Left lung (tissue), 4 donors: ENCODE measurements at regions not wholly inside any gene's neighbourhood (a gene's known extent, or its start where the extent isn't known, plus 50 kb on each side); places are given as distances from the start of the nearest gene placed in this dataset.
"Not testable (repeated sequence)": the region's sequence is repeated elsewhere in the genome, so short reads cannot be mapped to it uniquely, and the experiment has no call there.

ENCODE experiments used
- ATAC-seq: fragments of 200-7000 bp; cut with Tn5 transposase; one replicate; pipeline ENCODE4 v1.9.1; 2020; ENCODE audit warnings: moderate library complexity
- DNase-seq, 4 donors: peaks; one replicate each; pipeline ENCODE4 v3.0.0-alpha.2; 2013 to 2020
- H3K27ac ChIP-seq, 2 donors: fragments of 200-600 bp; sonication (generic) in 1 of 2; one replicate each; pipeline versions ENCODE4 v1.5.0 to v1.8.0; 2020 to 2021
- H3K27me3 ChIP-seq, 2 donors: fragments of 200-600 bp; sonication (generic) in 1 of 2; one replicate each; pipeline versions ENCODE4 v1.5.0 to v1.8.0; 2020 to 2021
- H3K36me3 ChIP-seq, 2 donors: fragments of 200-600 bp; sonication (generic) in 1 of 2; one replicate each; pipeline versions ENCODE4 v1.5.0 to v1.8.0; 2020 to 2021
- H3K4me1 ChIP-seq, 2 donors: fragments of 200-600 bp; one replicate each; pipeline ENCODE4 v1.8.0; 2021
- H3K4me3 ChIP-seq, 2 donors: fragments of 200-600 bp; sonication (generic) in 1 of 2; one replicate each; pipeline versions ENCODE4 v1.5.0 to v1.8.0; 2020 to 2021; ENCODE audit warnings: mild to moderate bottlenecking in 1 of 2
- H3K9me3 ChIP-seq, 2 donors: fragments of 200-600 bp; sonication (generic) in 1 of 2; one replicate each; pipeline versions ENCODE4 v1.5.0 to v1.8.0; 2020 to 2021
- CTCF ChIP-seq, 2 donors: fragments of 200-600 bp; sonication (generic) in 1 of 2; IDR thresholded peaks; one replicate each; pipeline versions ENCODE4 v1.5.0 to v1.8.0; 2021; ENCODE audit warnings: antibody characterized with exemption in 2 of 2
- intact Hi-C, 2 donors: fragments of 100-400 bp; cut with DNase I; formaldehyde crosslinking; loops; one replicate each; pipeline versions ENCODE4 v1.11.2 to v1.14.2; 2022
- donor health status: DM: no; HTN: yes; CAD: no.
- donor health status: DM: no; HTN: no; CAD: no.

- no peak overlapping the region for H3K4me3 ChIP-seq
- DNase-seq (no peak), ATAC-seq (peak; percentile 24)
- H3K27me3 ChIP-seq = no peaks in the 10 kb centered on the region
- intact Hi-C loops = no loop called here
- TF ChIP-seq CTCF (IDR thresholded peaks at IDR 0.05) = no peak
- H3K4me1 ChIP-seq = no peaks in the 10 kb centered on the region
- H3K36me3 ChIP-seq = no peaks in the 10 kb centered on the region
- no peak overlapping the region for H3K27ac ChIP-seq
- H3K9me3 ChIP-seq = no peaks in the 10 kb centered on the region
Measured at GRCh38 chr5:174636094-174636493, 88.3 kb upstream of the MSX2 start.

- Histone ChIP-seq H3K36me3 (no peaks in the 10 kb centered on the region), H3K27me3 (no peaks in the 10 kb centered on the region), H3K4me1 (no peaks in the 10 kb centered on the region), H3K9me3 (peaks cover 0 to 12% of the 10 kb centered on the region in 2 donors), H3K27ac (no peak overlapping the region), H3K4me3 (no peak overlapping the region)
- intact Hi-C loops = no loop called here
- ATAC-seq = no peak
- TF ChIP-seq CTCF (IDR thresholded peaks at IDR 0.05) = no peak
- no peak for DNase-seq
Measured at GRCh38 chr5:174642816-174643405, 81.5 kb upstream of the MSX2 start.

GRCh38 chr5:174644436-174644835, 79.9 kb upstream of the MSX2 start:
- intact Hi-C loops = no loop called here
- Histone ChIP-seq H3K4me1 (no peaks in the 10 kb centered on the region), H3K27me3 (no peaks in the 10 kb centered on the region), H3K9me3 (peaks cover 0 to 15% of the 10 kb centered on the region in 2 donors), H3K36me3 (no peaks in the 10 kb centered on the region), H3K4me3 (no peak overlapping the region), H3K27ac (no peak overlapping the region)
- no peak for TF ChIP-seq CTCF (IDR thresholded peaks at IDR 0.05)
- ATAC-seq (no peak), DNase-seq (no peak)

- Histone ChIP-seq H3K27me3 (no peaks in the 10 kb centered on the region), H3K4me1 (no peaks in the 10 kb centered on the region), H3K4me3 (no peak overlapping the region), H3K27ac (no peak overlapping the region), H3K9me3 (peaks cover 0 to 15% of the 10 kb centered on the region in 2 donors), H3K36me3 (no peaks in the 10 kb centered on the region)
- no peak for ATAC-seq
- intact Hi-C loops = no loop called here
- DNase-seq = no peak
- no peak for TF ChIP-seq CTCF (IDR thresholded peaks at IDR 0.05)
Measured at GRCh38 chr5:174644923-174645322, 79.5 kb upstream of the MSX2 start.

- H3K36me3 ChIP-seq = no peaks in the 10 kb centered on the region
- H3K27me3 ChIP-seq = no peaks in the 10 kb centered on the region
- DNase-seq (no peak), ATAC-seq (no peak)
- intact Hi-C loops = no loop called here
- H3K9me3 ChIP-seq = peaks cover 0 to 15% of the 10 kb centered on the region in 2 donors
- no peak overlapping the region for H3K27ac ChIP-seq
- H3K4me3 ChIP-seq = no peak overlapping the region
- TF ChIP-seq CTCF (IDR thresholded peaks at IDR 0.05) = no peak
- no peaks in the 10 kb centered on the region for H3K4me1 ChIP-seq
Measured at GRCh38 chr5:174645677-174646076, 78.7 kb upstream of the MSX2 start.

- Histone ChIP-seq H3K9me3 (peaks cover 0 to 15% of the 10 kb centered on the region in 2 donors), H3K27me3 (peaks cover 0 to 13% of the 10 kb centered on the region in 2 donors)
- H3K4me3 ChIP-seq, H3K4me1 ChIP-seq, H3K27ac ChIP-seq, DNase-seq, H3K36me3 ChIP-seq, ATAC-seq, intact Hi-C loops: not testable (repeated sequence)
Measured at GRCh38 chr5:174648618-174649017, 75.8 kb upstream of the MSX2 start.
